Endothelial cell of umbilical vein (primary cell): ENCODE measurements at regions not wholly inside any gene's neighbourhood (a gene's known extent, or its start where the extent isn't known, plus 50 kb on each side); places are given as distances from the start of the nearest gene placed in this dataset.

Experiments used
- BruUV-seq: library from RNA; stranded (reverse); fragments of 400-500 nt; replicated peaks from 2 replicates; lab custom pipeline; 2021; lab: Mats Ljungman, UMichigan
- CTCF ChIA-PET: fragments of 300-600, 350-600 bp; sonication (Branson Sonifier 250); formaldehyde crosslinking; loops from one replicate; lab custom pipeline; 2021; ENCODE audit warnings: antibody characterized with exemption, inconsistent platforms; lab: Charles Lee
- POLR2A ChIA-PET: fragments of 300-600, 350-600 bp; sonication (Branson Sonifier 250); formaldehyde crosslinking; loops from one replicate; lab custom pipeline; 2021; ENCODE audit warnings: antibody characterized with exemption, inconsistent platforms; lab: Charles Lee
- DNase-seq: peaks from one replicate; pipeline ENCODE4 v3.0.0-alpha.2; 2011; ENCODE audit warnings: low read depth, low spot score
- FAIRE-seq: peaks from 2 replicates; lab custom pipeline; 2011; peaks lifted over from hg19 to GRCh38; lab: Jason Lieb, UNC
- H2AFZ ChIP-seq: 2 replicates; pipeline ENCODE4 v1.6.0; 2012; ENCODE audit warnings: low read depth, low read length, control low read depth, inconsistent platforms
- H3K27ac ChIP-seq: 2 replicates; pipeline ENCODE4 v1.5.1; 2011; ENCODE audit warnings: low read depth, mild to moderate bottlenecking, control low read depth, low read length, moderate library complexity; ENCODE audit not compliant: insufficient read depth
- H3K27me3 ChIP-seq, 2 experiments: 2 replicates each; pipeline versions ENCODE4 v1.6.0 to v1.6.1; 2011; ENCODE audit warnings: low read length in 2 of 2, mixed read lengths in 1 of 2; ENCODE audit not compliant: control insufficient read depth in 2 of 2, insufficient read depth in 2 of 2
- H3K36me3 ChIP-seq, 2 experiments: 2 replicates in 1 of 2; 3 replicates in 1 of 2; pipeline ENCODE4 v1.5.1; 2011; ENCODE audit warnings: low read length in 2 of 2, mild to moderate bottlenecking in 1 of 2, moderate library complexity in 1 of 2; ENCODE audit not compliant: control insufficient read depth in 2 of 2, insufficient read depth in 2 of 2; ENCODE audit errors: extremely low read depth in 1 of 2
- H3K4me1 ChIP-seq: 3 replicates; pipeline ENCODE4 v1.5.1; 2011; ENCODE audit warnings: mild to moderate bottlenecking, low read length; ENCODE audit not compliant: control insufficient read depth, insufficient read depth; ENCODE audit errors: extremely low read depth
- H3K4me2 ChIP-seq: 2 replicates; pipeline ENCODE4 v1.6.1; 2011; ENCODE audit warnings: low read length, control low read depth, mixed read lengths; ENCODE audit not compliant: insufficient read depth
- H3K4me3 ChIP-seq, 3 experiments: fragments of 200-600 bp in 1 of 3; sonication (generic), shearing (Covaris generic) in 1 of 3; replicated peaks in 1 of 3; 2 replicates each; pipeline ENCODE4 v1.5.1; 2011 to 2016; ENCODE audit warnings: control low read depth in 3 of 3, low read length in 3 of 3, mild to moderate bottlenecking in 2 of 3, inconsistent platforms in 1 of 3, low read depth in 1 of 3, moderate library complexity in 1 of 3; ENCODE audit not compliant: insufficient read depth in 1 of 3
- H3K79me2 ChIP-seq: 2 replicates; pipeline ENCODE4 v1.6.0; 2012; ENCODE audit warnings: low read length, inconsistent platforms; ENCODE audit not compliant: control insufficient read depth, insufficient read depth
- H3K9ac ChIP-seq: replicated peaks from 2 replicates; pipeline ENCODE3; 2011; ENCODE audit warnings: low read length, control low read depth; ENCODE audit not compliant: insufficient read depth; ENCODE audit errors: extremely low read depth
- H3K9me1 ChIP-seq: replicated peaks from 3 replicates; pipeline ENCODE4 v1.6.0; 2011; ENCODE audit warnings: mild to moderate bottlenecking, low read length; ENCODE audit not compliant: control insufficient read depth, insufficient read depth; ENCODE audit errors: extremely low read depth
- H3K9me3 ChIP-seq: replicated peaks from 2 replicates; pipeline ENCODE4 v1.5.1; 2012; ENCODE audit warnings: low read length, inconsistent platforms; ENCODE audit not compliant: control insufficient read depth, insufficient read depth
- H4K20me1 ChIP-seq: replicated peaks from 2 replicates; pipeline ENCODE3; 2011; ENCODE audit warnings: mild to moderate bottlenecking, low read length; ENCODE audit not compliant: control insufficient read depth, insufficient read depth; ENCODE audit errors: extremely low read depth
- CTCF ChIP-seq, 2 donors: IDR thresholded peaks; 1 replicate in 1 of 2; 2 replicates in 1 of 2; pipeline ENCODE4 v1.5.1; 2011; ENCODE audit warnings: low read length in 2 of 2, mild to moderate bottlenecking in 2 of 2, moderate library complexity in 2 of 2, control low read depth in 1 of 2, inconsistent platforms in 1 of 2, low read depth in 1 of 2; ENCODE audit not compliant: insufficient read depth in 1 of 2; ENCODE audit errors: extremely low read depth in 1 of 2
- FOS ChIP-seq: IDR thresholded peaks from 2 replicates; pipeline ENCODE4 v1.6.1; 2011; ENCODE audit warnings: mild to moderate bottlenecking, low read length, moderate library complexity, borderline replicate concordance; ENCODE audit not compliant: insufficient read depth
- GATA2 ChIP-seq: IDR thresholded peaks from 2 replicates; pipeline ENCODE4 v1.7.0; 2011; ENCODE audit warnings: low read depth, mild to moderate bottlenecking, moderate library complexity, mixed read lengths, low read length; ENCODE audit not compliant: insufficient read length, insufficient read depth
- JUN ChIP-seq: IDR thresholded peaks from 2 replicates; pipeline ENCODE4 v1.6.1; 2011; ENCODE audit warnings: borderline replicate concordance, low read depth; ENCODE audit not compliant: insufficient read length, insufficient read depth
- POLR2AphosphoS5 ChIP-seq: IDR thresholded peaks from 2 replicates; pipeline ENCODE4 v1.6.1; 2012; ENCODE audit warnings: low read depth, mild to moderate bottlenecking, control low read depth, low read length, moderate library complexity; ENCODE audit not compliant: insufficient read depth
- dilution Hi-C: fragments of 300-500 bp; cut with MboI; formaldehyde crosslinking; loops from one replicate; pipeline ENCODE4 v1.15.0; 2019; ENCODE audit warnings: low sequenced_read_pairs; ENCODE audit not compliant: extremely low pct_ligation_motif_present
- intact Hi-C: fragments of 100-400 bp; cut with micrococcal nuclease; formaldehyde crosslinking; loops from one replicate; pipeline ENCODE4 v1.10.0; 2022

GRCh38 chr7:85510287-85510686, 323.4 kb upstream of the SEMA3D start:
- no peaks in the 10 kb centered on the region for H3K9me1 ChIP-seq
- POLR2A ChIA-PET = no interaction called here
- no peak overlapping the region for H3K27ac ChIP-seq
- TF ChIP-seq POLR2AphosphoS5 = no peak
- TF ChIP-seq GATA2 = no peak
- TF ChIP-seq CTCF (IDR thresholded peaks at IDR 0.05; ENCODE audit: extremely low read depth in 1 of 2, insufficient read depth in 1 of 2, low read depth in 1 of 2, low read length in 2 of 2) = no peak
- TF ChIP-seq FOS = no peak
- no peak for DNase-seq
- peaks cover 0 to 4% of the 10 kb centered on the region in 2 experiments for H3K27me3 ChIP-seq
- no peak overlapping the region for H2AFZ ChIP-seq
- FAIRE-seq = no peak
- H3K4me1 ChIP-seq = no peaks in the 10 kb centered on the region
- H3K4me3 ChIP-seq = no peak overlapping the region
- intact Hi-C loops (no loop called here), dilution Hi-C loops (no loop called here)
- H3K9me3 ChIP-seq = no peaks in the 10 kb centered on the region
- no peaks in the 10 kb centered on the region for H3K79me2 ChIP-seq
- CTCF ChIA-PET = interaction anchor here (1.0 kb wide), 1 partner anchor 32 kb away, joined by 3 read pairs; no protein-coding TSS in a partner anchor
- no peaks in the 10 kb centered on the region for H3K36me3 ChIP-seq
- H3K4me2 ChIP-seq = no peak overlapping the region
- no peaks in the 10 kb centered on the region for H4K20me1 ChIP-seq
- no TSS peak for BruUV-seq
- no peak overlapping the region for H3K9ac ChIP-seq

GRCh38 chr7:85509476-85509875, 322.6 kb upstream of the SEMA3D start:
- dilution Hi-C loops = no loop called here
- FAIRE-seq = no peak

More at GRCh38 chr7:85509476-85509875, 322.6 kb upstream of the SEMA3D start:
- Histone ChIP-seq H3K9ac (no peak overlapping the region), H3K79me2 (no peaks in the 10 kb centered on the region), H3K27me3 (peaks cover 0 to 4% of the 10 kb centered on the region in 2 experiments), H2AFZ (no peak overlapping the region), H3K4me2 (no peak overlapping the region), H3K27ac (no peak overlapping the region), H3K4me3 (no peak overlapping the region), H3K36me3 (no peaks in the 10 kb centered on the region), H4K20me1 (no peaks in the 10 kb centered on the region), H3K9me3 (no peaks in the 10 kb centered on the region), H3K4me1 (no peaks in the 10 kb centered on the region), H3K9me1 (no peaks in the 10 kb centered on the region)
- intact Hi-C loops = no loop called here
- no peak for DNase-seq
- no TSS peak for BruUV-seq
- TF ChIP-seq CTCF (IDR thresholded peaks at IDR 0.05; ENCODE audit: extremely low read depth in 1 of 2, insufficient read depth in 1 of 2, low read depth in 1 of 2, low read length in 2 of 2) (no peak), JUN (no peak)
- ChIA-PET CTCF (no interaction called here), POLR2A (no interaction called here)
